ENCODE measurements at regions not wholly inside any gene's neighbourhood (a gene's known extent, or its start where the extent isn't known, plus 50 kb on each side); places are given as distances from the start of the nearest gene placed in this dataset.

- Histone ChIP-seq H3K9me3 (ENCODE audit: insufficient read depth, low read depth) (no peaks in the 10 kb centered on the region), H3F3A (ENCODE audit: insufficient read depth, low read depth) (no peaks in the 10 kb centered on the region), H3K4me3 (no peak overlapping the region), H3K4me1 (replicated peaks; ENCODE audit: insufficient read depth) (no peaks in the 10 kb centered on the region), H2AFZ (no peak overlapping the region), H3K27ac (no peak overlapping the region), H3K27me3 (ENCODE audit: insufficient read depth, low read depth) (no peaks in the 10 kb centered on the region), H3K9me2 (ENCODE audit: insufficient read depth) (no peaks in the 10 kb centered on the region), H3K79me2 (ENCODE audit: low read depth) (no peaks in the 10 kb centered on the region), H4K20me1 (ENCODE audit: insufficient read depth) (no peaks in the 10 kb centered on the region), H3K4me2 (no peak overlapping the region), H3K36me3 (ENCODE audit: low read depth) (no peaks in the 10 kb centered on the region)
- POLR2A ChIA-PET (ENCODE audit: unreplicated experiment), result no interaction called here
- no peak for DNase-seq
- CTCF ChIA-PET, result no interaction called here
- intact Hi-C loops (cut with micrococcal nuclease; ENCODE audit: unreplicated experiment), result no loop called here
- no TSS peak for BruUV-seq (replicated peaks)
- TF ChIP-seq EZH2 (IDR thresholded peaks at IDR 0.05; ENCODE audit: low read depth) (no peak), CTCF (conservative IDR thresholded peaks at IDR 0.05) (no peak)
Measured at GRCh38 chr2:146301287-146301686, 1543.5 kb upstream of the ACVR2A start.

- H3K4me1 ChIP-seq (replicated peaks; ENCODE audit: insufficient read depth), result no peaks in the 10 kb centered on the region
- ChIA-PET POLR2A (ENCODE audit: unreplicated experiment) (no interaction called here), CTCF (no interaction called here)
- no TSS peak for BruUV-seq (replicated peaks)
- no peaks in the 10 kb centered on the region for H3K27me3 ChIP-seq (ENCODE audit: insufficient read depth, low read depth)
- no peaks in the 10 kb centered on the region for H4K20me1 ChIP-seq (ENCODE audit: insufficient read depth)
- H3K9me3 ChIP-seq (ENCODE audit: insufficient read depth, low read depth), result no peaks in the 10 kb centered on the region
- no peaks in the 10 kb centered on the region for H3K79me2 ChIP-seq (ENCODE audit: low read depth)
- TF ChIP-seq CTCF (conservative IDR thresholded peaks at IDR 0.05), result no peak
- no peak for TF ChIP-seq EZH2 (IDR thresholded peaks at IDR 0.05; ENCODE audit: low read depth)
- DNase-seq, result no peak
- no peak overlapping the region for H3K4me2 ChIP-seq
- no peak overlapping the region for H3K27ac ChIP-seq
- no peaks in the 10 kb centered on the region for H3K36me3 ChIP-seq (ENCODE audit: low read depth)
- intact Hi-C loops (cut with micrococcal nuclease; ENCODE audit: unreplicated experiment), result no loop called here
- no peaks in the 10 kb centered on the region for H3K9me2 ChIP-seq (ENCODE audit: insufficient read depth)
- no peak overlapping the region for H3K4me3 ChIP-seq
- H2AFZ ChIP-seq, result no peak overlapping the region
- H3F3A ChIP-seq (ENCODE audit: insufficient read depth, low read depth), result no peaks in the 10 kb centered on the region
Measured at GRCh38 chr2:146295080-146295670, 1549.7 kb upstream of the ACVR2A start.

- no peak overlapping the region for H3K4me3 ChIP-seq
- no peaks in the 10 kb centered on the region for H3K9me3 ChIP-seq (ENCODE audit: insufficient read depth, low read depth)
- H3F3A ChIP-seq (ENCODE audit: insufficient read depth, low read depth), result no peaks in the 10 kb centered on the region
- no peak overlapping the region for H3K4me2 ChIP-seq
- no peaks in the 10 kb centered on the region for H3K36me3 ChIP-seq (ENCODE audit: low read depth)
- H3K27me3 ChIP-seq (ENCODE audit: insufficient read depth, low read depth), result no peaks in the 10 kb centered on the region
- intact Hi-C loops (cut with micrococcal nuclease; ENCODE audit: unreplicated experiment), result no loop called here
- no peak overlapping the region for H3K27ac ChIP-seq
- ChIA-PET CTCF (no interaction called here), POLR2A (ENCODE audit: unreplicated experiment) (no interaction called here)
- H3K79me2 ChIP-seq (ENCODE audit: low read depth), result no peaks in the 10 kb centered on the region
- BruUV-seq (replicated peaks), result no TSS peak
- H4K20me1 ChIP-seq (ENCODE audit: insufficient read depth), result no peaks in the 10 kb centered on the region
- no peaks in the 10 kb centered on the region; the same call in 1 of the 2 replicates for H3K9me2 ChIP-seq (ENCODE audit: insufficient read depth)
- H2AFZ ChIP-seq, result no peak overlapping the region
- H3K4me1 ChIP-seq (replicated peaks; ENCODE audit: insufficient read depth), result no peaks in the 10 kb centered on the region
- TF ChIP-seq CTCF (conservative IDR thresholded peaks at IDR 0.05) (no peak), EZH2 (IDR thresholded peaks at IDR 0.05; ENCODE audit: low read depth) (no peak)
- DNase-seq, result no peak
Measured at GRCh38 chr2:146287281-146287680, 1557.5 kb upstream of the ACVR2A start.
